Dermis blood vessel endothelial cell (primary cell): ENCODE measurements at regions not wholly inside any gene's neighbourhood (a gene's known extent, or its start where the extent isn't known, plus 50 kb on each side); places are given as distances from the start of the nearest gene placed in this dataset.
"Not testable (repeated sequence)": the region's sequence is repeated elsewhere in the genome, so short reads cannot be mapped to it uniquely, and the experiment has no call there.

Experiments used
- DNase-seq: peaks from one replicate; pipeline ENCODE4 v3.0.0; 2010

DNA sequence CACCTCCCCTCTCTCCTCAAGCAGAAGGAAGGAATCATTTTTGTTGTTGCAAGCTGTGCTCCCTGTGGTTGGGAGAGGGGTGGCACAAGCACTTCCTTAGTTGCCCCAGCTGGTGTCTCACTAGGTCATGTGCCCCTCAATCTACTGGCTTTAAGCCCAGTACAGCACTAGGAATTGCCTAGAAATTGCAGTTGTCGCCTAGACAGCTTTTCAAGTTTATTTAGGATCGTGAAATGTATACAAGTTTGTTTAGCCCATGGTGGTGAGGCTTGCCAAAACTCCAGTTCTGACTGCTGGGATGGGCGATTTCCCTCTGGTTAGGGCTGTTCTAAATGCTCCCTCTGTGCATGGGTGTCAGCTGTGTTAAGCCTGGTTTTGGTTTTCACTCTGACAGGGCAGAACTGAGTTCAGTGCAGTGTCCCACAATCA is 126.8 kb upstream of the ZNF644 start:
- no peak for DNase-seq

DNA sequence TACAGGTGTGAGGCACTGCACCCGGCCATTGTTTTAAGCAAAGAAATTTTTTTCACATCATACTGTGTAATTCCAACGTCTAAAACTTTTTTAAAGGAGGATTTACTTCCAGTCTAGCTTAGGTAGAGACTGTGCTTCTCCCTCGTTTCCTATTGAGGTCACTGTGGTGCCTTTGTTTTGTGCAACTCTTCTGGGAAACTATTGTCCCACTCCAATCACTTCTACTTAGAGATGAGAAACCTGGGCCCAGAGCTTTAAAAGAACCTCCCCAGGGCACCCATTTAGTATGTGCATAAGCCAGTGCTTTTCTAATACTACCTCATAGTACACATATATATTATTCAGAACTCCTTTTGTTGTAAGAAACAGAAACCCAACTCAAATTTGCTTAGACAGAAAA is 120.0 kb upstream of the ZNF644 start:
- DNase-seq = no peak

DNA sequence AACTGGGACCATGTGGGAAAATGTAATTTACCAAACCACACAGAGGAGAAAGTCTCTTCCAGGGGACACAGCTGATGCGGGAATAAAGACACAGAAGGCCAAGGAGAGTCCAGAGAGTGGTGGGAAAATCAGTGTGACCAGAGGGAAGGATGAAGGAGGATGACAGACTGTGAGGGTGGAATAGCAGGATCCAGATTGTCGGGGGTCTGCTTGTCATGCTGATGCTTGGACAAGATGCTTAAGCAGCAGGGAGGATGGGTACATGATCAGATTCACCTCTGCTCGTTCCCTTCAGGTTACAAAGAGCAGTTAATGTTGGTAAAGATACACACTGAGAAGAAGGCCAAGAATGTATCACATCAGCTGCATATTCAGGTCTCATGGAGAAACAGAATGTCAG is 117.1 kb upstream of the ZNF644 start:
- no peak for DNase-seq

DNA sequence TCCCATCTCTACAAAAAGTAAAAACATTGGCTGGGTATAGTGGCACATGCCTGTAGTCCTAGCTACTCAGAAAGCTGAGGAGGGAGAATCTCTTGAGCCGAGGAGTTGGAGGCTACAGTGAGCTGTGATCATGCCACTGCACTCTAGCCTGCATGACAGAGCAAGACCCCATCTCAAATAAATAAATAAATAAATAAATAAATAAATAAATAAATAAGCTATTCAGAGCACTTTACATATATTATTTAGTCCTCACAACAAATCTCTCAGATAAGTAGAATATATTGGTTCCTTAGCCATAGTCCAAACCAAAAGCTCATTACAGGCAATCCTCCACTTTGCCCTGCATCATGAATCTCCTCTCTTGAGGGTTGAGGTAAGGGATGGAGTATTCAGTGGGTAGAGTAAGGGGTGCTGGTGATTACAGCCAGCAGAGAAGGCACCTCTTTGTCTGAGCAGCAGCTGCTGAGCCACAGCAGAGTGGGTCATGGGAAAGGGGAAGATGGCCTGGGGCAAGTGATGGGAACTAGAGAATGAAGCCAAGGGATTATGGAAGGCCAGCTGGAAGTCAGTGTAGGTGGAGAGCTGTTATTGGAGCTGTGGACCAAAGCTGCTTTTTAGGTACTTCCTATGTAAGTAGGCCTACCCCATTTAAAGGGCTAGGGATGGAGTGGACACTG is 115.5 kb upstream of the ZNF644 start:
- DNase-seq = no peak

DNA sequence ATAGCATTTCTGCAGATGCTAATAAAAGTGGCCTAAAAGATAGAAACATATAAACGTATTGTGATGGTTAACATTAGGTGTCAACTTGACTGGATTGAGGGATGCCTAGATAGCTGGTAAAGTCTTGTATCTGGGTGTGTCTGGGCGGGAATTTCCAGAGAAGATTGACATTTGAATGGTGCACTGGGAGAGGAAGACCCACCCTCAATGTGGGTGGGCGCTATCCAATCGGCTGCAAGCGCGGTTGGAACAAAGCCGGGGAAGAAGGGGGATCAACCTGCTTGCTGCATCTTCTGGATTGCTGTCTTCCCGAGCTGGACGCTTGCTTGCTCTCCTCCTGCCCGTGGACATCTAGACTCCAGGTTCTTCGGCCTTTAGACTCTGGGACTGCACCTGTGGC is 114.0 kb upstream of the ZNF644 start:
- DNase-seq = no peak

DNA sequence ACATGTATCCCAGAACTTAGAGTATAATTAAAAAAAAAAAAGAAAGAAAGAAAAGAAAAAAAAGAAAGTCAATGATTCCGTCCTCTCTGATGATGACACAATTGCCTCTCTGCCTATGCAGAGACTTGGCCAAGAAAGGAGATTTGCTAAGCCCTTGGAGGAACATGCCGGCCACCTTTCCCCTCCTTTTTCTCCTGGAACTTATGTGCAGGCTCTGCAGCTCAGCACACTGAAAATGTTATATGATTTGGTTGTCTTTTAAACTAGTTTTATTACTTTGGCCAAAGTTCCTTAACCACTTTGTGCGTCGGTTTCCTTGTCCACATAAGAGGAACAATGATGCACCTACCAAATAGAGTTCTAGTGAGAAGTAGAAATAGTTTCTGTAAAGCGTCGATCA is 111.4 kb upstream of the ZNF644 start:
- DNase-seq = no peak

DNA sequence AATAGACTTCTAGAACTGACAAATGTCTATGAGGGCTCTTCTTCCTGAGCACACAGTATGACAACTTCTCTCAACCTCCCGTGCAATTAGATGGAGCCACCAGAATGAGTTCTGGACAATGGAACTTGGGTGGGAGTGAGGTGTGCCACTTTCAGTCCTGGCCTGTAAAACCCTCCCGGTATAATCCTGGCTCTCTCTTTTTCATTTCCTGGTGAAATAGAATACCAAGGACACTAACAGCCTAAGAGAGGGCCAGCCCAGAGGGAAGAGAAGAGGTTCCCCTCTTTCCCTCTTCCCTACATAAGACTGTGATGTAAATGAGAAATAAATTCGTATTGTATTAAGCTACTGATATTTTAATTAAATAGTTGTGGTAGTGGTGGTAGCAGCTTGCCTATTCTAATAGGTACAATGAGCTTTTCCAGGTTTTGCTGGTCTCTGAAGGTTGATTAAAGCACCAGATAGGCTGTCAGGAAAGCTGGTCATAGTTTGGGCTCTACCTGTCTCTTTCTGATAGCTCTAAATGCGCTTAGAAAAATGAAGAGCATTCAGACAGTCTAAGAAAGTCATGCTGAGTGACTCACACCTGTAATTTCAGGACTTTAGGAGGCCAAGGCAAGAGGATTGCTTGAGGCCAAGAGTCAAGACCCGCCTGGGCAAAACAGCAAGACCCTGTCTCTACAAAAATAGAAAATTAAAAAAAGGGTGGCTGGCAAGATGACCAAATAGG is 108.6 kb upstream of the ZNF644 start:
- DNase-seq = no peak

DNA sequence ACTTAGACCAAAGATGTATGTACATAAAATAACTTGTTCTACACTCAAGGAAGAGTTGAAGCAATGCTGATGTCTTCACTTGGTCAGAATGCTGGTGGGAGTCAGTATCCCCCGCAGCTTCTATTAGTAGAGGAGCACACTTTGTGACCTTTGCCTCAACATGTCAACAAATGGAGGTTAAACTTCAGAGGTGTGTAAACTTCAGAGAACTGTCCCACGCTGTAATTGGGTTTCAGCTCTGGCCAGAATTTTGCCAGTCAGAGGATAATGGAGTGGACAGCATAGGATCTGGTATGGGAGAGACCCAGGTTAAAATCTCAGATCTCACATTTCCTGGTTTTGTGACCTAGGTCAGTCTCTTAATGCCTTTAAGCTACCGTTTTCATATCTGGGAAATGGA is 107.6 kb upstream of the ZNF644 start:
- DNase-seq = no peak

DNA sequence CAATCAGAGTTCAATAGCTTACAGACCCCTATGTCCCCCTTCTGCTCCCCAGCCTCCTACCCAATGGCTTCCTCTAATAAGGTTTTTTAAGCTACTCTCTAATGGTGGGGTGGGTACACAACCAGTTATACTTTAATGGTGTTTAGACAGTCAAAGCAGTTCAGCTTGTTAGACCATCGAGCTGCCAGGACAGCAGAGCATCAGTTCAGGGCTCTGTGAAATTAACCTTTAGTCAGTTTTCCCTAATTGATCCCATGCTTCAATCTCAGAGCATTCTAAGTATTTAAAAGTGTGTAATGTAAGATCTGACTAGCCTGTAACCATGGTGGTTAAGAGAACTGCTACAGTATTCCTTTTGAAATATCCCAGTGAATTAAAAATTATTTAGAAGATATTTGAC is 107.2 kb upstream of the ZNF644 start:
- DNase-seq = no peak

DNA sequence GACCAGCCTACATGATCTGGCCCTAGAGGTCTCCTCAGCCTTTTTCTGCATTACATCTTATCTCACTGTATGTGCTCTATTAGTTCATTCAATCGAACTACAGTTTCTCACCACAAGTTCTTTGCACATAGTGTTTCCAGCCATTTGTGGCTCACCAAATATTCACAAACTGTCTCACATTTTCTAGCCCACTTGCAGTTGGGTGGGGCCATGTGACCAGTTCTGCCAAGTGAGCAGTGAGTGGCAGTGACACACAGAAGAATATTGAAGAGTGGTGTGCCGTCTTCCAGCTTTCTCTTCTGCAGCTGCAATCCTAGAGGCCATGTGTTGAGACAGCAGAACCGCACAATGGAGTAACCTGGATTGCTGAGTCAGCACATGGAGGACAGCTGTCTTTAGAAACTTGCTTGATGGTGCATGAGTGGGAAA is 103.2 kb upstream of the ZNF644 start:
- no peak for DNase-seq

DNA sequence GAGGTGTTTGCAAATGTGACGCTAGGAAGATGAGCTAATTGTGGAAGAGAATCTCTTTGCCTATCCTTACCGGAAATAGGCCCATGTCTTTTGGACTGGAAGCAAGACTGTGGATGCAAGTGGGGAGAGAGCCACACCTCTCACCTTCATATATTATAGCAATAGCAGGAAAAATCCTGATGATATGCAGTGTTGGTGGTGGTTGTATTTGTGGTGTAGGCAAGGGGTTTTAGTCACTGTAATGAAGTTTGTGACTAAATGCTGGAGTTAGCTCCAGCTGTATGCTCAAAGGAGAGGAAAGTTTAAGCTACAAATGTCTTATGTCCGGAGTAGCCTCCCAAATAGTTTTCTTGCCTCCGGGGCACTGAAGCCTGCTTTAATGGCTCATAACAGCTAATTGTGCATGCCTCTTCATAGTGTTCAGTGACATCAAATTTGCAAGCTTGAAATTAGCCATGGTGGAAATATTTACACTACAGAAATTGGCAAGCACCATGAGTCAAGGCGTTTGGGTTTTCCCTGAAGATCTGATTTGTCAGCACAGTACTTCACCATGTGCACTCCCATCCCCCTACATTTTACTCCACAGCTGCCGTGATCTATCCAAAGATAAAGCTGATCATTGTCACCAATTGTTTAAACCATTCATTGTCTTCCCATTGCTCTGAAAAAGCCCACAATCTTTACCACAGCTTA is 102.6 kb upstream of the ZNF644 start:
- DNase-seq = no peak

DNA sequence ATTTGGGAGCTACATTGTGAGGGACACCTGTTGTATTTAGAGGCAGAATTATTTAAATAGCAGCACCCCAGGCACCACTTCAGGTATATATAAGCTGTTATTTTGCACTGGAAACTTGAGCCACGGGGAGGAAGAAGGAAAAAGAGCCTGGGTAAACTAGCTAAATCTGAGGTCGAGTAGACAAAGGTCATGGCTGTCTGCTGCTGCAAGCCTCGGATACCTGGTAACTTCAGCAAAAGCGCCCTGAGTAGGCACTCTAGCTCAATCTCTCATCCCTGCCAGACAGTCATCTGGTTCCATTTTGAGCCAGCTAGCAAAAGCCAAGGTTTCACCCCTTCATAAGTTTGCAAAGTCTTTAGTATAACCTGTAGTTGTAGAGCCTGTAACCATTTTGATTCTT is 101.9 kb upstream of the ZNF644 start:
- no peak for DNase-seq

DNA sequence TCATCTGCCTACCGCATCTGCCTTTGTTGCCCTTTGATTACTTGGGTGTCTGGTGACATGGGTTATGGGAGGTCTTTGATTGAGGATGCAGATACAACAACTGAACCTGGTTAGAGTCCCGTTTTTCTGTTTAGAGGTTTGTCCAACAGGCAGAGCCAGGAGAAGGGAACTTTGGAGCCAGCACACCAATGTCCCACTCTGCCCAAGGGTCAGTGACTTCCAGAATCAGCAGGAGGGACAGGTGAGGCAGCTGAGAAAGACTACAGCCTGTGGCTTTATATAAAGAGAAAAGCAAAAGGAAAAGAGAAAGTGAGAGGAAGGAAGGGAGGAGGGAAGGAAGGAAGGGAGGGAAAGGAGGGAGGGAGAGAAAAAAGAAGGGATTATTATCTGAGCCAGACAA is 101.5 kb upstream of the ZNF644 start:
- DNase-seq = no peak

DNA sequence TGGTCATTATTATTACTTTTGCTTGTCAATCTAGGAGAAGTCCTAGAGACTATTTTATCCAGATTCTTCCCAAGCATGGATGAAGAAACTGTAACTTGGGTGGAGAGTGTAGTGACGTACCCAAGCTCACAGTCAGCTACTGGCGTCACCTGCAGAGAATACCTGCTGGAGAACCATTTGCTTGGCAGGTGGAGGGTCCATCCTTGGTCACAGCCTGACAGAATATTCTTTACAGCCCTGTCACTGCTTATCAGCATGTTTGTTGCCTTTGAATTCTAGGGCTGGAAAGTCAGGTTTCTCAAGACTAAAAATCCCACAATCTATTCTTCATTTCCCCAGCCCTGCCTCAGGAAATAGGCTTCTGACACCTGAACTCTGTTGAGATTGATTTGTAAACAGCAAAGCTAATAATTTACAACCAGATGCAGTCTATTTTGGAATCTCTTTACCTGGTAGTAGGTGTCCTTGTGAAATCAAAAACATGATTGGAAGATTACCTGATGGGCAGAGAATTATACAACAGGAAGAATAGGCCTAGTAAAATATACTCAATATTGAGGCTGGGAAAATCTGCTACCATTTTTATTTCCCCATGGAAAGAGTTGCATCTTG is 100.4 kb upstream of the ZNF644 start:
- no peak for DNase-seq

DNA sequence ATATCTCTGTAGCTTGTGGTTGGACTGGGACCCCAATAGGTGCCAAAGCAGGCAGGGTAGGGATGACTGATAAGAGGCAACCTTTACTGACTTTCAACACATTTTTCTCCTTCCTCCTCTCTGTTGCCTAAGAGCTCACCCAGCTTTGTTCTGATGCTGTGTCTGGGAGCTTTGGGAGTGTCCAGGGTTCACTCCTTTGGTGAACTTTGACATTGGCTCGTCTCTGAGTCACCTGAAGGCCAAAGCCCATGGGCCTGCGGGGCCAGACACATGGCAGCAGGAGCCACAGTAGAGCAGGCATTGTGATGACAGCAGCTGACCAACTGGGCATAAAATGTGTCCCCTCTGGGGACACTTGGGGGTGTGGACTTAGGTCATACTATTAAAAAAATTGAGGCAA is 99.5 kb upstream of the ZNF644 start:
- no peak for DNase-seq

DNA sequence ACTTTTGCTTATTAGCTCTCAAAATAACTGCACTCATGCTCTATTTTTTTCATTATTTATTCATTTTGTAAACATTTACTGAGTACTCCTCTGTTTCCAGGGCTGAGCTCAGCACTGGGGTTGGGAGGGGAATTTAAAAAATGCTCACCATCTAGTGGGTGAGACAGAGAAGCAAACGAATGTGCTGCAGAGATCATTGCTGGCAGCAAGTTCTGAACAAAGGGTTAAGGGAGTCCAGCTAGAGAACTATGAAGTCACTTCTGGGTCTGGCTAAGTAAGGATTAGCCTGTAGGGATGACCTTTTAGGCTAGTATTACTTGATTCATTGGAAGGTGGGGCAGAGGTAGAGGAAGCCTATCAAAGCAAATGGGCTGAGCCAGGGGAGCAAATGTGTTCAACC is 99.1 kb upstream of the ZNF644 start:
- DNase-seq = no peak

DNA sequence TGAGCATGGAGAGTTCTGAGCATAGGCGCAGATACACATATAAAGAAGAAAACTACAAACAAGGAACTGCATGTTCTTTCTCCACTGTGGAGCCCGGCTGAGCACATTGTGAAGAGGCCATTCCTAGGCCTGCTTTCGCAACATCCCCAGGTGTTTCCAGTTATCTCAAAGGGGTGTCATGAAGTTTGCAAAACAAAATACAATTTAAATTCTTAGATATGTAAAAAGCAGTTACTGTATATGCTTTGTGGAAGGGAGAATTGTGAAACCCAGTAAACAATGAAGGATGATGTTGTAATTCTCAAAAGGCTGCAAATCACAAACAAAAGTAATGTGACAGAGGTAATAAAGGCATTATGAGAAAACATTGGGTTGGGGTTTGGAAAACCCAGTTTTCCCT is 98.6 kb upstream of the ZNF644 start:
- no peak for DNase-seq

DNA sequence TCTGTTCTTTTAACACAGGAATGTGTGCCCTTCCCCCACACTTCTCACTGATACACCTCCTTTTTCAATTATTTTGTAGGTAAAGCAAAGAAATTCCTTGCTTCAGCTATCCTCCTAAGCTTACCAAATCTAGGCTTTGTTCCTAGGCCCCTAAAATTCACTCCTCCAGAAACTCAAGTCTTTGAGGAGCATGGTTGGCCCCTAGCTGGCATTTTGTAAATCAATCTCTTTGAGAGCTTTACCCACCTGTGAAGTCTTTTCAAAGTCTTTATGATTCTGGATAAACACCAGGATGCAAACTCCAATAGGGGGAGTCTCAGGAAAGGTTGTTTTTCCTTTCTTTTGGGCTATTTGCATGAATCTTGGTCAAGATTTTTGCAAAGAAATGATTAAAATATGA is 82.9 kb upstream of the ZNF644 start:
- DNase-seq = no peak

DNA sequence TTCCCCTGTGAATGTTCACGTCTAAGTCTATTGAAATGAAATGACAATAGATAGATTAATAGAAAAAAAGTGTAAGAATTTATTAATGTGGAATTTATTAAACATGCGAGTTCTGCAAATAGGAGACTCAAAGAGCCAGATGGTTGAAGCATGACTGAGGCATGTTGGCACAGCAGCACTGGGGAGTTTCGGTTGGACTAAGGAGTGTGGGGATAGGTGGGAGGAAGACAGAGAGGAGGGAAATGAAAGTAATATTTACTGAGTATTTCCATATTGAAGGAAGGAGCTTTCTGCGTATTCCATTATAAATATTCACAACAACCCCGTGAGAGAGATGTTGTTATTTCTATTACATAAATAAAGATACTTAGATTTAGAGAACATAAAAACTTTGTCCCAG is 79.5 kb upstream of the ZNF644 start:
- no peak for DNase-seq

DNA sequence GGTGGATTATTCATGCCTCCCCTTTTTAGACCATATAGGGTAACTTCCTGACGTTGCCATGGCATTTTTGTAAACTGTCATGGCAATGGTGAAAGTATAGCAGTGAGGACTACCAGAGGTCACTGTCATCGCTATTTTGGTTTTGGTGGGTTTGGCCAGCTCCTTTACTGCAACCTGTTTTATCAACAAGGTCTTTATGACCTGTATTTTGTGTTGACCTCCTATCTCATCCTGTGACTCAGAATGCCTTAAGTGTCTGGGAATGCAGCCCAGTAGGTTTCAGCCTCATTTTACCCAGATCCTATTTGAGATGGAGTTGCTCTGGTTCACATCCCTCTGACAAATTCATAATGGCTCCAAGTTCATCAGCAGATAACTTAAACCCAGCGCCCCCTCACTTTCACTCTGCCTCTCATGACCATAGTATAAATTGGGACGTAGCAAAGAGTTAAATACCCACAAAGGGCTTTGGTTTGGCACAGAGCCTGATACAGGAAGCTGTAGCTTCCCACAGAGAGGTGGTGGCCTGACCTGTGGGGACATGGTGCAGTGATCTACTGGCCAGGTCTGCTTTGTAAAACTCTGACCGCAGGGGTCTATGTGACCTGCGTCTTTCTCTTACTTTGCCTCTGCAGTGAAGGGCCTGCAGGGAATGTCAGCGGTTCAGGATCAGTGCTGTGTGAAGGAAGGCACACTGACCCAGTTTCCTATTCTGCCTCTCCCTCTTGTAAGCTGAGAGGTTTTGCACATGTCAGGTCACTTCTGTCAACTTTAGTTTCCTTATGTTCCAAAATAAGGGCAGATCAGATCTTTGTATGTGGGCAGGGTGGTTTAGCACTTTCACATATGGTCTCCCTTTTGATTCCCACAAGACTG is 78.1 kb upstream of the ZNF644 start:
- no peak for DNase-seq

DNA sequence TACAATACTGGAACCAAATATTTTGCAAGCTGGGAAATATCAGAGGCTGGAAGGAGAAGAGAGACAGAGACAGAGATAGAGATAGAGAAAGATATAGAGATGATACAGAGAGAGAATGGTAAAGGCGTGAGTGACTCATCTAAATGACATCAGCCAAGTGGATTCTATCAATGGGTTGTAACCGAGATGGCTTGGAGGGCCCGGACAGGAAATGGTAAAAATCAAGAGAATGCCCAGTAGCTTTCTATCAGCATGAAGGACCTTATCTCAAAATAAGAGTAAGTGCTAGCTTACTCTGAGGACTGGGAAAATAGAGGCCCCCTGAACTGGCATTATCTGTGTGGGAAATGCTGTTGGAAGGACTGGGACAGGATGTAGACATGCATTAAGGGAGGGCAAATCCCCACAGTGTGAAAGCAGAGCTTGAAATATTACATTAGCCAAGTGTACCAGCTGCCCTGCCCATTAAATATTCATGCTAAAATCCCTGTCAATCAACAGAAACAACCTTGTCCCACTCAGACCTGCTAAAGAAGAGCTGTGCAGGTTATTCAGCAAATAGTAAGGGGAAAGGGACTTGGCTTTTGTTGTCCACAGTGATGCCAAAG is 76.6 kb upstream of the ZNF644 start:
- DNase-seq = no peak

DNA sequence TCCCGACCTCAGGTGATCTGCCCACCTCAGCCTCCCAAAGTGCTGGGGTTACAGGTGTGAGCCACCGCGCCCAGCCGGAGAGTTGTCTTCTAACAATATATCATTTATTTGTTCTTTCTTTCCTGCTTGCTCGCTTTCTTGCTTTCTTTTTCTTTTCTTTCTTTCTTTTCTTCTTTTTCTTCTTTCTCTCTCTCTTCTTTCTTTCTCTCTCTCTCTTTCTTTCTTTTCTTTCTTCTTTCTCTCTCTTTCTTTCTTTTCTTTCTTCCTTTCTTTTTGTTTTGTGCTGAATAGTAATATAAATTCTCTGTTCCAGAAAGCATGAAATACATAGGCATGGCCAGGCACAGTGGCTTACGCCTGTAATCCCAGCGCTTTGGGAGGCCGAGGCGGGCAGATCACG is 73.5 kb upstream of the ZNF644 start:
- DNase-seq = not testable (repeated sequence)
